ENCODE measurements at regions not wholly inside any gene's neighbourhood (a gene's known extent, or its start where the extent isn't known, plus 50 kb on each side); places are given as distances from the start of the nearest gene placed in this dataset.

DNA sequence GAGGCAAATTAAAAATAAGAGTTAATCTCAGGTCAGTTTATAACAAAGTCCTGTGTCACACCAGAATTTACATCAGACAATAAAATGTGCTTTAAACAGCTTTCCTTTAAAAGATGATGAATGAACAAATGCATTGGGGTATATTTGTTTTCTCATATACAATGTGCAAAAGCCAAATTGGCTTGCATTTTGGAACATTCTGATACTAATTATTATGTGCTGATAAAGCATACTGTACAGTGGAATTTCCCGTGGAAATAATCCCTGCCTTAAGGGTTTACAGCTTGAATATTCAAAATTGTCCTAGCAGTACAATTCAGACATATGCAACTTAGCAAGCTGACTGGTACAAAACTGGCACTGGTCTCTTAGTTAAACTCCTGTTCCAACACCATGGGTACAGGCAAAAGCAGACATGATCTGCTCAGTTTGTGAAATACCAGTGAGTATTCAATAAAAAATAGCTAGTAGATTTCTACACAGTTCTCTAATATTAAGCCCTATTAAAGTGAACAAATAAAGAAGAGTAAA, 373.4 kb downstream of the SLITRK1 start:
- TF ChIP-seq, protein P1, sequence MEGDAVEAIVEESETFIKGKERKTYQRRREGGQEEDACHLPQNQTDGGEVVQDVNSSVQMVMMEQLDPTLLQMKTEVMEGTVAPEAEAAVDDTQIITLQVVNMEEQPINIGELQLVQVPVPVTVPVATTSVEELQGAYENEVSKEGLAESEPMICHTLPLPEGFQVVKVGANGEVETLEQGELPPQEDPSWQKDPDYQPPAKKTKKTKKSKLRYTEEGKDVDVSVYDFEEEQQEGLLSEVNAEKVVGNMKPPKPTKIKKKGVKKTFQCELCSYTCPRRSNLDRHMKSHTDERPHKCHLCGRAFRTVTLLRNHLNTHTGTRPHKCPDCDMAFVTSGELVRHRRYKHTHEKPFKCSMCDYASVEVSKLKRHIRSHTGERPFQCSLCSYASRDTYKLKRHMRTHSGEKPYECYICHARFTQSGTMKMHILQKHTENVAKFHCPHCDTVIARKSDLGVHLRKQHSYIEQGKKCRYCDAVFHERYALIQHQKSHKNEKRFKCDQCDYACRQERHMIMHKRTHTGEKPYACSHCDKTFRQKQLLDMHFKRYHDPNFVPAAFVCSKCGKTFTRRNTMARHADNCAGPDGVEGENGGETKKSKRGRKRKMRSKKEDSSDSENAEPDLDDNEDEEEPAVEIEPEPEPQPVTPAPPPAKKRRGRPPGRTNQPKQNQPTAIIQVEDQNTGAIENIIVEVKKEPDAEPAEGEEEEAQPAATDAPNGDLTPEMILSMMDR (IDR thresholded peaks at IDR 0.05), result no peak
- TF ChIP-seq POLR2AphosphoS5 (IDR thresholded peaks at IDR 0.05), result no peak
- no peak for TF ChIP-seq POLR2A (IDR thresholded peaks at IDR 0.05)
